ENCODE measurements at regions not wholly inside any gene's neighbourhood (a gene's known extent, or its start where the extent isn't known, plus 50 kb on each side); places are given as distances from the start of the nearest gene placed in this dataset.

DNA sequence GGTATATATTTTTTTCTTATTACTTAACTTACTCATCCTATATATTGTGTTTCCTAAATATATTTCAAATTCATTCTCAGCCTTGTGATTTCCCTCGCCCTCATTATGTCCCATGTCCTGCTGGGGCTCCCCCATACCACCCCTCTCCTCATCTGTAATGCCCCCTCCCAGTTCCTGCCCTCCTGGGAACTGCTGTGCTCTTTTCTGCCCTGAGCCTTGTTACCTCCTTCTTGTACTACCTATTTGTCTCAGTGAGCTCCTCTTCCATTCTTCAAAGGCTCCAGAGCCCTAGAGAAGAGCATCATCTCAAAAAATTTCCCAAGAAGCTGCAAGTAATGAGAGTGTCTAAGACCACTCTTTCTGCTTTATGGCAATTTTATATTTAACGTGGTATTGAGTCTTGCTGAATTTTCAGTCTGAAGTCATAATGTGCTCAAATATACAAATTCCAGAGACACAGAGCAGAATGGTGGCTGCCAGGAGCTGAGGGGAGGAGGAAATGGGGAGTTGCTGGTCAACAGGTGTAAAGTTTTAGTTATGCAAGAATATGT lies 66.5 kb upstream of the TOP3B start:
- H3K27me3 ChIP-seq (ENCODE audit: control insufficient read depth in 1 of 2, insufficient read depth in 2 of 2, low read length in 2 of 2) = peaks cover 5% of the 10 kb centered on the region in 2 donors
- no peak overlapping the region for H3K4me3 ChIP-seq (ENCODE audit: low read depth in 1 of 2, low read length in 2 of 2)
- no peaks in the 10 kb centered on the region for H3K9me3 ChIP-seq (ENCODE audit: control insufficient read depth in 1 of 2, low read length in 2 of 2)
- no peaks in the 10 kb centered on the region for H3K4me1 ChIP-seq (ENCODE audit: control insufficient read depth in 1 of 2, insufficient read depth in 2 of 2, low read length in 2 of 2)
- no peak overlapping the region for H3K9ac ChIP-seq (ENCODE audit: low read depth in 1 of 2, low read length in 2 of 2)
- H3K27ac ChIP-seq (ENCODE audit: low read depth, low read length) = no peak overlapping the region
- no peaks in the 10 kb centered on the region for H3K36me3 ChIP-seq (ENCODE audit: control insufficient read depth in 1 of 2, insufficient read depth in 2 of 2, low read length in 2 of 2)

DNA sequence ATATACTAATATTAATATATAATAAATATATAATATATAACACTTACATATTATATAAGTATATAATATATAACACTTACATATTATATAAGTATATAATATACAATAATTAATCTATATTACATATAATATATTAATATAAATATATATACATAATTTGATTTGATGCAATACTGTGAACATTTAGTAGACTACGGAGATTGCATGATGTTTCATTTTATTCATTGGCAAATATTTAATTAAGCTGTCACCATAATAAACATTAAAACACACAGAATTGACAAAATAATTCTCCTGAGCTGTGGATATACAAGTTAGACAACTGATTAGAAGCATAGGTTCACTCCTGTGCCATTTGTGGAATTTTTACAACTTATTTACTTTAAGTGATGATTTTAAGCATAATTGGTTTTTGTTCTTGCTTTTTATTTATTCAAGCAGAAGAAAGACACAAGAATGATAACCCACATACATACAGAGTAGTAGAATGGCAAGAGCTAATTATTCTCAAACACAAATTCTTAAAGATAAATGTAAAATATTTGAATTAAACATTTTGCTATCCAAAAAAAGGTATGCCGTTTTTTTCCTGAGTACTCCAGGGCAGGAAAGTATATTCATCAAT lies 65.8 kb upstream of the TOP3B start:
- no peaks in the 10 kb centered on the region for H3K4me1 ChIP-seq (ENCODE audit: control insufficient read depth in 1 of 2, insufficient read depth in 2 of 2, low read length in 2 of 2)
- H3K9ac ChIP-seq (ENCODE audit: low read depth in 1 of 2, low read length in 2 of 2) = no peak overlapping the region
- no peaks in the 10 kb centered on the region for H3K36me3 ChIP-seq (ENCODE audit: control insufficient read depth in 1 of 2, insufficient read depth in 2 of 2, low read length in 2 of 2)
- H3K27me3 ChIP-seq (ENCODE audit: control insufficient read depth in 1 of 2, insufficient read depth in 2 of 2, low read length in 2 of 2) = peaks cover 5 to 8% of the 10 kb centered on the region in 2 donors
- H3K4me3 ChIP-seq (ENCODE audit: low read depth in 1 of 2, low read length in 2 of 2) = no peak overlapping the region
- no peak overlapping the region for H3K27ac ChIP-seq (ENCODE audit: low read depth, low read length)
- H3K9me3 ChIP-seq (ENCODE audit: control insufficient read depth in 1 of 2, low read length in 2 of 2) = no peaks in the 10 kb centered on the region

DNA sequence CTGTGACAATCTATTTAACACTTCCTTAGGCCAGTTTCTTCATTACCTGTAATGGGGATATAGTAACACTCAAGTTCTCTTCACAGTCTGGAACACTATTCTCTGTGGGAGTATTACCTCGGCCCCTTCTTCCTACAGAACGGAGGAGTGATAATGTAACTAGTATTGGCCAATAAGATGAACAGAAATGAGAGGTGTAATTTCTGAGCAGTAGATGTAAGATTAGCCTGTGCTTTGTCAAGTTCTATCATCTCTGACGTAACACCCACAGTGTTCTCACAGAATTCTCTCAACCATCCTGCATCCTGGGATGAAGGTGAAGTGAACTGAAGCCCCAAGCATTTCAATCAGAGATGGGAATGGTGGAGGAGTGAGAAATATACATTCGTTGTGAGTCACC lies 65.2 kb upstream of the TOP3B start:
- no peak overlapping the region for H3K9ac ChIP-seq (ENCODE audit: low read depth in 1 of 2, low read length in 2 of 2)
- no peaks in the 10 kb centered on the region for H3K4me1 ChIP-seq (ENCODE audit: control insufficient read depth in 1 of 2, insufficient read depth in 2 of 2, low read length in 2 of 2)
- H3K4me3 ChIP-seq (ENCODE audit: low read depth in 1 of 2, low read length in 2 of 2) = no peak overlapping the region
- no peaks in the 10 kb centered on the region for H3K9me3 ChIP-seq (ENCODE audit: control insufficient read depth in 1 of 2, low read length in 2 of 2)
- H3K27me3 ChIP-seq (ENCODE audit: control insufficient read depth in 1 of 2, insufficient read depth in 2 of 2, low read length in 2 of 2) = peaks cover 5 to 9% of the 10 kb centered on the region in 2 donors
- H3K27ac ChIP-seq (ENCODE audit: low read depth, low read length) = no peak overlapping the region
- H3K36me3 ChIP-seq (ENCODE audit: control insufficient read depth in 1 of 2, insufficient read depth in 2 of 2, low read length in 2 of 2) = no peaks in the 10 kb centered on the region

DNA sequence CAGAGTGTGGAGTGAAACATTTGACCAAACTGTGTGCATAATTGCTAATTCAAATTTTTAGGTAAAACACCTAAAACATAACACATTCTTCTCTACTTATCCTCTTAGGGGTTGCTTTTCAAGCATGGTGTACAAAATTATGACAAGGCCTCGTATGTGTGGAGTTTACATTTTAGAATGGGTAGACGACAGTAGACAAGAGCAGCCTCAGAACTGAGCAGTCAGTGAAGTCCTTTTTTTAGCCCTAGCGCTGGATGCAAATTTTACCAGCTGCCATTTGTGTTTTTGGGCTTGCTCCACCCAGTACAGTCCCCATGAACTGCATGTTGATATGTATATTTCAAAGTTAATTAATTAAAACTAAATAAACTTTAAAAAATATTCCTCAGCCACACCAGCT lies 64.7 kb upstream of the TOP3B start:
- Histone ChIP-seq H3K4me1 (ENCODE audit: control insufficient read depth in 1 of 2, insufficient read depth in 2 of 2, low read length in 2 of 2) (no peaks in the 10 kb centered on the region), H3K27me3 (ENCODE audit: control insufficient read depth in 1 of 2, insufficient read depth in 2 of 2, low read length in 2 of 2) (peaks cover 5 to 9% of the 10 kb centered on the region in 2 donors), H3K27ac (ENCODE audit: low read depth, low read length) (no peak overlapping the region), H3K36me3 (ENCODE audit: control insufficient read depth in 1 of 2, insufficient read depth in 2 of 2, low read length in 2 of 2) (no peaks in the 10 kb centered on the region), H3K4me3 (ENCODE audit: low read depth in 1 of 2, low read length in 2 of 2) (no peak overlapping the region), H3K9ac (ENCODE audit: low read depth in 1 of 2, low read length in 2 of 2) (no peak overlapping the region), H3K9me3 (ENCODE audit: control insufficient read depth in 1 of 2, low read length in 2 of 2) (no peaks in the 10 kb centered on the region)

DNA sequence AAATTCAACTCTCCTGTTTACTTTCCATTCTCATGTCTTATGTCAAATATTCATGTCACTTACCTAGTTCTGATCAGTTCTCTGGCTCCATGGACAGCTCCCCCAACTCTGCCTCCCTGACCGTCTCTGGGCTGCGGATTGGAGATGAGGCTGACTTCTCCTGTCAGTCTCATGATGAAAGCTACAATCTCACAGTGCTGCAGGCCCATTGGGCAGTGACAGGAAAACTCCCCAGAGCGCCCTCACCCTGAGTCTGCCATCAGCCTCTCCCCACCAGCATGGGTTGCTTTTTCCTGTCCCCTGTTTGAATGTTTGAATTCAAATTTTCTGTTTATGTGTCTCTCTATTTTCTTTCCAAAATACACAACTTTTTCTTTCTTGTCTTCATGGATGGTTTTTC lies 63.8 kb upstream of the TOP3B start:
- H3K4me3 ChIP-seq (ENCODE audit: low read depth in 1 of 2, low read length in 2 of 2) = no peak overlapping the region
- no peak overlapping the region for H3K27ac ChIP-seq (ENCODE audit: low read depth, low read length)
- no peak overlapping the region for H3K9ac ChIP-seq (ENCODE audit: low read depth in 1 of 2, low read length in 2 of 2)
- H3K9me3 ChIP-seq (ENCODE audit: control insufficient read depth in 1 of 2, low read length in 2 of 2) = no peaks in the 10 kb centered on the region
- H3K36me3 ChIP-seq (ENCODE audit: control insufficient read depth in 1 of 2, insufficient read depth in 2 of 2, low read length in 2 of 2) = no peaks in the 10 kb centered on the region
- peaks cover 5 to 9% of the 10 kb centered on the region in 2 donors for H3K27me3 ChIP-seq (ENCODE audit: control insufficient read depth in 1 of 2, insufficient read depth in 2 of 2, low read length in 2 of 2)
- no peaks in the 10 kb centered on the region for H3K4me1 ChIP-seq (ENCODE audit: control insufficient read depth in 1 of 2, insufficient read depth in 2 of 2, low read length in 2 of 2)

DNA sequence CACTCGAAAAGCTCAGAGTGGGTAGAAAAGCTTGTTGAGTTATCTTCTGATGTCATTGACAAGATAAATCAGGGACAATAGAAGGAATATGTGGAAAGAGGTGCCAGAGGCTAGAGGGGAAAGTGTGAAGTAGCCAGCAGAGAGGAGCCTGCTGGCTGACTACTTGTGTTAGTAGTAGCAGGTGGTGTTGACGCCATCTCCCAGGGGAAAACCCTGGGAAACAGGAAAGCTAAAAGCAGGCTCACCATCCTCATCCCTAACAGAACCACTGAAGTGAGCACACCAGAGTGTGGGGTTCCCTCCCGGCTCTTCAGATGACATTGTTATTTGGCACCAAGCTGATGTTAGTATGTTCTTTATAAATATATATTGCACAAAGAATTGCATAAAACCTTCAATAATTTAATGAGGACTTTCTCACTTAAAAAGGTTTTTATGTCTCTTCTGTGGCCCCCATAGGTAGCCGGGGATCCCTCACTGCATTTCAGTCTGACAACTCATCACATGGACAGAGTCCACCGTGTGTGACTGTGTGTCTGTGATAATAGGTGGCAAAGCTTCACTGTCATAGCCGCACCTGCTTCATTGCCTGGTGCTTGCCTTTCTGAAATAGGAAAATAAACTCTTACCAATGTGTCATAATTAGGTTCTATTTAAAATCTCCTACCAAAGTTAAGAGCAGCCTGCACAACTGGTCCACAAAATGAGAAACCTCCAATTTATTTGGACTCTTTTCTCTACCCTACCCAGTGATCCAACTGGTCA lies 63.2 kb upstream of the TOP3B start:
- Histone ChIP-seq H3K27ac (ENCODE audit: low read depth, low read length) (no peak overlapping the region), H3K9me3 (ENCODE audit: control insufficient read depth in 1 of 2, low read length in 2 of 2) (no peaks in the 10 kb centered on the region), H3K27me3 (ENCODE audit: control insufficient read depth in 1 of 2, insufficient read depth in 2 of 2, low read length in 2 of 2) (peaks cover 5 to 9% of the 10 kb centered on the region in 2 donors), H3K4me3 (ENCODE audit: low read depth in 1 of 2, low read length in 2 of 2) (no peak overlapping the region), H3K4me1 (ENCODE audit: control insufficient read depth in 1 of 2, insufficient read depth in 2 of 2, low read length in 2 of 2) (no peaks in the 10 kb centered on the region), H3K9ac (ENCODE audit: low read depth in 1 of 2, low read length in 2 of 2) (no peak overlapping the region), H3K36me3 (ENCODE audit: control insufficient read depth in 1 of 2, insufficient read depth in 2 of 2, low read length in 2 of 2) (no peaks in the 10 kb centered on the region)

DNA sequence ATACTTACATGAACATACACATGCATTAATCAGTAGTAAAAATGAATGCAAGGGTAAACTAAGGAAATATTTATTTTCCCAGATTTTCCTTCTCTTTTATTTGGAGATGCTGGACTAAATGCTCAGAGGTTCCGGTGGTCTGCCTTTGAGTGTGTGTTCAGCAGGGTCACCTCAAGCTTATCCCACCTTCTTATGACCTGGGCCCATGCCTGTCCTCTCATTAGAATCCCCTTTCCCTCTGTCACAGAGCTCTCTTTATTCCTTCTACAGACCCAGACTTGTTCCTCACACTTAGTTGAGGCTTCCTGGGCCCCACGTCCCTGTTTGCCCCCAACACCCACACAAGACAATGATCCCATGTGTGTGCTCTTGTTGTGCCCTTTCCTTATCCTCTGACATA lies 61.6 kb upstream of the TOP3B start:
- Histone ChIP-seq H3K9me3 (ENCODE audit: control insufficient read depth in 1 of 2, low read length in 2 of 2) (no peaks in the 10 kb centered on the region), H3K36me3 (ENCODE audit: control insufficient read depth in 1 of 2, insufficient read depth in 2 of 2, low read length in 2 of 2) (no peaks in the 10 kb centered on the region), H3K27ac (ENCODE audit: low read depth, low read length) (no peak overlapping the region), H3K4me3 (ENCODE audit: low read depth in 1 of 2, low read length in 2 of 2) (no peak overlapping the region), H3K4me1 (ENCODE audit: control insufficient read depth in 1 of 2, insufficient read depth in 2 of 2, low read length in 2 of 2) (no peaks in the 10 kb centered on the region), H3K27me3 (ENCODE audit: control insufficient read depth in 1 of 2, insufficient read depth in 2 of 2, low read length in 2 of 2) (peaks cover 5 to 13% of the 10 kb centered on the region in 2 donors), H3K9ac (ENCODE audit: low read depth in 1 of 2, low read length in 2 of 2) (no peak overlapping the region)

DNA sequence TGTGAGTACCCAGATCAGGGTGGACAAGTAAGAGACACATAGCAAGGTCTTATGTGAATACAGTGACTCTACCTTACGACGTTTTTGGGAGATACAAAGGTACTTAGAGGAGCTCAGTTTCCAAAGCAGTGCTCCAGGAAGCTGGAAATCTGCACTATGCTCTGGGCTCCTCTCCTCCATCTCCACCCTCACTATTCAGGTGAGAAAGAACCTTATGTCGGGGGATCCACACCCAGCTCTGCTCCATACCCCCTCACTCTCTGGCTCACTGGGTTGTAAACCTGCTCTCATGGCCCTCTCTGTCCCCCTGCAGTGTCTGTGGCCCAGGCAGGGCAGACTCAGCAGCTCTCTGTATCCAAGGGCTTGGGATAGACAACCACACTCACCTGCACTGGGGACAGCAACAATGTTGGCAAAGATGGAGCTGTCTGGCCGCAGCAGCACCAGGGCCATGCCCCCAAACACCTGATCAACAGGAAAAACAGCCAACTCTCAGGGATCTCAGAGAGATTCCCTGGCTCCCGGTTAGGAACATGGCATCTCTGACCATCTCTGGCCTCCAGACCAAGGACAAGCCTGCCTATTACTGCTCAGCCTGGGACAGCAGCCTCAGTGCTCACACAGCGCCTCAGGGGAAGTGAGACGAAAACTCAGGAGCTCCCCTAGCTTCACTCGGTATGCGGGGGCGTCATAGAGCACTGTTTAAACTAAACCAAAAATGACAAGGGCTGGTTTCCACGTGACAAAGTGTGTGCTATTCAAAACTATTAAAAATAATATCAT lies 60.9 kb upstream of the TOP3B start:
- no peaks in the 10 kb centered on the region for H3K36me3 ChIP-seq (ENCODE audit: control insufficient read depth in 1 of 2, insufficient read depth in 2 of 2, low read length in 2 of 2)
- H3K9me3 ChIP-seq (ENCODE audit: control insufficient read depth in 1 of 2, low read length in 2 of 2) = no peaks in the 10 kb centered on the region
- H3K4me1 ChIP-seq (ENCODE audit: control insufficient read depth in 1 of 2, insufficient read depth in 2 of 2, low read length in 2 of 2) = no peaks in the 10 kb centered on the region
- H3K27me3 ChIP-seq (ENCODE audit: control insufficient read depth in 1 of 2, insufficient read depth in 2 of 2, low read length in 2 of 2) = peaks cover under 1 to 13% of the 10 kb centered on the region in 2 donors
- H3K27ac ChIP-seq (ENCODE audit: low read depth, low read length) = no peak overlapping the region
- H3K9ac ChIP-seq (ENCODE audit: low read depth in 1 of 2, low read length in 2 of 2) = no peak overlapping the region
- no peak overlapping the region for H3K4me3 ChIP-seq (ENCODE audit: low read depth in 1 of 2, low read length in 2 of 2)

DNA sequence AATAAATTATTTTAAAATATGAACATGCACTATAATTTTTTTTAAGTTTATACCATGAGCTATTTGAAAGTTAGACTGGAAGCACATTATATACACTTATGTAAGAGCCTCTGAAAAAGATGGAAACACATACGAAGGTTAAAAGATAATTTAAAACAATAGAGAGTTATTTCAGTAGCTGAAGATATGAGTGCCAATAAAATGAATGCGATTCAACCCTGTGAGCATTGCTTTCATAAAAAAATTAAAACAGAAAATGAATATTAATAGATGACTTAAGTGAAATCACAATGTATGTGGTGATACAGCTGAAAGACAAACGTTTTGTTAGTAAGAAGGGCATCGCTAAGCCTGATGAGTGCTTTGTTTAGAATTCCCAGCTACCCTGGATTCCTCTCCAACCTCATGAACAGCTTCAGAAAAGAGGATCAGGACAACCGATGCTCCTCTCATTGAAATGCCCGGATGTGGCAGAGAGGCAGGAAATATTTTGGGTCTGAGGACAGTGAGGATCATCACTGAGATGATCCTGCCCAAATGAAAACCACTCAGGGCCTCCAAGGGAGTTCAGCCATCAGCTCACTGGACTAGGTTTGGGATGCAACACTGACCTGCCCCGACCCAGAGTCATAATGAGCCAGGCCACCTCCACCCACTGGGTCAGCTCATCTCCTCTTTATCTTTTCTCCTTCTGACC lies 60.2 kb upstream of the TOP3B start:
- H3K27me3 ChIP-seq (ENCODE audit: control insufficient read depth in 1 of 2, insufficient read depth in 2 of 2, low read length in 2 of 2) = peaks cover 0 to 10% of the 10 kb centered on the region in 2 donors
- H3K27ac ChIP-seq (ENCODE audit: low read depth, low read length) = no peak overlapping the region
- no peaks in the 10 kb centered on the region for H3K36me3 ChIP-seq (ENCODE audit: control insufficient read depth in 1 of 2, insufficient read depth in 2 of 2, low read length in 2 of 2)
- H3K4me1 ChIP-seq (ENCODE audit: control insufficient read depth in 1 of 2, insufficient read depth in 2 of 2, low read length in 2 of 2) = no peaks in the 10 kb centered on the region
- H3K9ac ChIP-seq (ENCODE audit: low read depth in 1 of 2, low read length in 2 of 2) = no peak overlapping the region
- H3K4me3 ChIP-seq (ENCODE audit: low read depth in 1 of 2, low read length in 2 of 2) = no peak overlapping the region
- H3K9me3 ChIP-seq (ENCODE audit: control insufficient read depth in 1 of 2, low read length in 2 of 2) = no peaks in the 10 kb centered on the region

Data from duodenal mucosa (tissue), 2 donors.